ENCODE measurements at regions not wholly inside any gene's neighbourhood (a gene's known extent, or its start where the extent isn't known, plus 50 kb on each side); places are given as distances from the start of the nearest gene placed in this dataset.

- no peak overlapping the region for H3K27ac ChIP-seq (ENCODE audit: low read depth, low read length)
- H4K20me1 ChIP-seq (ENCODE audit: low read depth, low read length): no peaks in the 10 kb centered on the region
- no peaks in the 10 kb centered on the region for H3F3A ChIP-seq (ENCODE audit: insufficient read depth)
- no peaks in the 10 kb centered on the region for H3K79me2 ChIP-seq (ENCODE audit: insufficient read depth, low read length)
- H3K36me3 ChIP-seq (ENCODE audit: low read length): no peaks in the 10 kb centered on the region
- no peak overlapping the region for H3K9ac ChIP-seq (ENCODE audit: low read length)
- TF ChIP-seq, protein P1, sequence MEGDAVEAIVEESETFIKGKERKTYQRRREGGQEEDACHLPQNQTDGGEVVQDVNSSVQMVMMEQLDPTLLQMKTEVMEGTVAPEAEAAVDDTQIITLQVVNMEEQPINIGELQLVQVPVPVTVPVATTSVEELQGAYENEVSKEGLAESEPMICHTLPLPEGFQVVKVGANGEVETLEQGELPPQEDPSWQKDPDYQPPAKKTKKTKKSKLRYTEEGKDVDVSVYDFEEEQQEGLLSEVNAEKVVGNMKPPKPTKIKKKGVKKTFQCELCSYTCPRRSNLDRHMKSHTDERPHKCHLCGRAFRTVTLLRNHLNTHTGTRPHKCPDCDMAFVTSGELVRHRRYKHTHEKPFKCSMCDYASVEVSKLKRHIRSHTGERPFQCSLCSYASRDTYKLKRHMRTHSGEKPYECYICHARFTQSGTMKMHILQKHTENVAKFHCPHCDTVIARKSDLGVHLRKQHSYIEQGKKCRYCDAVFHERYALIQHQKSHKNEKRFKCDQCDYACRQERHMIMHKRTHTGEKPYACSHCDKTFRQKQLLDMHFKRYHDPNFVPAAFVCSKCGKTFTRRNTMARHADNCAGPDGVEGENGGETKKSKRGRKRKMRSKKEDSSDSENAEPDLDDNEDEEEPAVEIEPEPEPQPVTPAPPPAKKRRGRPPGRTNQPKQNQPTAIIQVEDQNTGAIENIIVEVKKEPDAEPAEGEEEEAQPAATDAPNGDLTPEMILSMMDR (IDR thresholded peaks at IDR 0.05; ENCODE audit: insufficient read depth, low read length, poor library complexity, severe bottlenecking): no peak
- no peak for TF ChIP-seq EZH2phosphoT487 (conservative IDR thresholded peaks at IDR 0.05; ENCODE audit: low read length)
- H3K4me3 ChIP-seq (ENCODE audit: insufficient read depth, low read length, poor library complexity, severe bottlenecking): no peak overlapping the region
- H2AFZ ChIP-seq (ENCODE audit: low read depth, low read length, severe bottlenecking): no peak overlapping the region
- H3K4me2 ChIP-seq (ENCODE audit: low read depth, low read length, poor library complexity, severe bottlenecking): no peak overlapping the region
- H3K27me3 ChIP-seq (ENCODE audit: low read length): no peaks in the 10 kb centered on the region
- H3K9me2 ChIP-seq (replicated peaks; ENCODE audit: insufficient read depth, low read length): no peaks in the 10 kb centered on the region
- no peaks in the 10 kb centered on the region for H3K9me3 ChIP-seq (ENCODE audit: insufficient read depth, low read length)
These were observed 522.3 kb upstream of the ST8SIA4 start for GRCh38 chr5:101425339-101425859.

GRCh38 chr5:101424530-101425175, 521.6 kb upstream of the ST8SIA4 start:
- Histone ChIP-seq H3K36me3 (ENCODE audit: low read length) (no peaks in the 10 kb centered on the region), H3K27me3 (ENCODE audit: low read length) (no peaks in the 10 kb centered on the region), H4K20me1 (ENCODE audit: low read depth, low read length) (no peaks in the 10 kb centered on the region), H3K79me2 (ENCODE audit: insufficient read depth, low read length) (no peaks in the 10 kb centered on the region), H3K9ac (ENCODE audit: low read length) (no peak overlapping the region), H3K9me3 (ENCODE audit: insufficient read depth, low read length) (no peaks in the 10 kb centered on the region), H3F3A (ENCODE audit: insufficient read depth) (no peaks in the 10 kb centered on the region), H2AFZ (ENCODE audit: low read depth, low read length, severe bottlenecking) (no peak overlapping the region), H3K27ac (ENCODE audit: low read depth, low read length) (no peak overlapping the region), H3K4me2 (ENCODE audit: low read depth, low read length, poor library complexity, severe bottlenecking) (no peak overlapping the region), H3K9me2 (replicated peaks; ENCODE audit: insufficient read depth, low read length) (no peaks in the 10 kb centered on the region), H3K4me3 (ENCODE audit: insufficient read depth, low read length, poor library complexity, severe bottlenecking) (no peak overlapping the region)
- no peak for TF ChIP-seq EZH2phosphoT487 (conservative IDR thresholded peaks at IDR 0.05; ENCODE audit: low read length)
- TF ChIP-seq, protein P1 (IDR thresholded peaks at IDR 0.05; ENCODE audit: insufficient read depth, low read length, poor library complexity, severe bottlenecking): no peak

DNA sequence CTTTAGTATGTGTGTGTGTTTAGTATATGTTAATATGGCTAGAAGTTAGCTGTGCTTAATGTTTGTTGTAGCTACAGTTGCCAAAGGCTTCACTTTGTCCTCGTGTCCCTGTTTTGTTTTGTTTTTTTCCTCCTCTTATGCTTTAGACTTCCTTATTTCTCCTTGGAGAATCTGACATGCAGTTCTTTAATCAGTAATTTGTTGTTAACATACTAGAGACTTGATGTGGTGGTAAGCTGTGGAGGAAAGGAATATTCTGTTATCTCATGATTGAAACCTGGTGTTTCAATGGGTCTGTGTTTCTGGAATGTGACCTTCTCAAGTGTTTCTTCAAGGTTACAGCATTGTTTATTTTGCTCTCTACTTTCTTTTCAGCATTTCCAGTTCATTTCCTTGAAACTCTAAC, 515.6 kb upstream of the ST8SIA4 start:
- H4K20me1 ChIP-seq (ENCODE audit: low read depth, low read length): no peaks in the 10 kb centered on the region
- H3K27ac ChIP-seq (ENCODE audit: low read depth, low read length): no peak overlapping the region
- H3K9ac ChIP-seq (ENCODE audit: low read length): no peak overlapping the region
- no peaks in the 10 kb centered on the region for H3K27me3 ChIP-seq (ENCODE audit: low read length)
- H3K36me3 ChIP-seq (ENCODE audit: low read length): no peaks in the 10 kb centered on the region
- no peak overlapping the region for H3K4me3 ChIP-seq (ENCODE audit: insufficient read depth, low read length, poor library complexity, severe bottlenecking)
- TF ChIP-seq, protein P1 (IDR thresholded peaks at IDR 0.05; ENCODE audit: insufficient read depth, low read length, poor library complexity, severe bottlenecking): no peak
- no peak for TF ChIP-seq EZH2phosphoT487 (conservative IDR thresholded peaks at IDR 0.05; ENCODE audit: low read length)
- H3K9me3 ChIP-seq (ENCODE audit: insufficient read depth, low read length): no peaks in the 10 kb centered on the region
- no peak overlapping the region for H3K4me2 ChIP-seq (ENCODE audit: low read depth, low read length, poor library complexity, severe bottlenecking)
- no peaks in the 10 kb centered on the region for H3F3A ChIP-seq (ENCODE audit: insufficient read depth)
- H3K9me2 ChIP-seq (replicated peaks; ENCODE audit: insufficient read depth, low read length): no peaks in the 10 kb centered on the region
- H2AFZ ChIP-seq (ENCODE audit: low read depth, low read length, severe bottlenecking): no peak overlapping the region
- no peaks in the 10 kb centered on the region for H3K79me2 ChIP-seq (ENCODE audit: insufficient read depth, low read length)

All from SU-DHL-6 (cell line).